GM13977 (cell line): ENCODE measurements at regions not wholly inside any gene's neighbourhood (a gene's known extent, or its start where the extent isn't known, plus 50 kb on each side); places are given as distances from the start of the nearest gene placed in this dataset.

Source experiments
- DNase-seq: peaks from one replicate; pipeline ENCODE4 v3.0.0; 2012; ENCODE audit warnings: low spot score
- CTCF ChIP-seq: IDR thresholded peaks from 2 replicates; pipeline ENCODE4 v1.5.1; 2012; ENCODE audit warnings: mild to moderate bottlenecking, control low read depth; ENCODE audit not compliant: insufficient read depth; ENCODE audit errors: extremely low read depth, missing control alignments
- in situ Hi-C: fragments of 300-500 bp; cut with MboI; formaldehyde crosslinking; loops from one replicate; pipeline ENCODE4 v1.12.0; 2022; ENCODE audit warnings: low sequenced_read_pairs, low pct_unique_long_range_greater_than_20kb, mixed read lengths, inconsistent platforms; ENCODE audit not compliant: unreplicated experiment

DNA sequence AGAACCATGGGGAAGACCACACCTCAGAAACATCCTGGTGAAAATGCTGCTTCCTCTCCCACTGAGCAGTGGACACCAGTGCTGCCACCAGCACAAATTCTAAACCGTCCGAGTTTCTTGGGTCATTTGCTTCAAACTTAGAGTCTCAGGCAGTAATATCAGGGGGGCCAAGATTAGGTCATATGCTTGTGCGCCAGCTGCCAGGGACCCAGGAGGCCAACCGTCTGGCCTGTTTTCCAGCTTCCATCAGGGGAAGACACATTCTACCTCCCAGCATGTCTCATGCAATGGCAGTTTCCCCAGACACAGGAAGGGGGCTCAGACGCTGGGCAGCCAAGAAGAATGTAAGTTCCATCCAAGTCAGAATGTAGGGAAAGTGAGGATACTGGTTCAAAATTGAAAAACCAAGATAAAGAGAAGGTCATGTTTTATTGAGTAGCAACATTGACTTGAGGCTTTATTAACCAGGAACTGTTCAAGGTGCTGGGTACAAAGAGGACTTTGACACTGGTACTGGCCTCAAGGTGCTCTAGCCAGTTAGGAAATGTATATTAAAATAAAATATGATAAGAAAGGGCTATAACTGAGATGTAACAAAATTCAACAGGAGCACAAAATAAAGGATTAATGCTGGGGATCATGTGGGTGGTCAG lies 59.7 kb upstream of the EED start:
- no peak for DNase-seq
- in situ Hi-C loops: no loop called here
- TF ChIP-seq CTCF: no peak

- in situ Hi-C loops: no loop called here
Observed at GRCh38 chr11:86183694-86184093, 60.9 kb upstream of the EED start.

DNA sequence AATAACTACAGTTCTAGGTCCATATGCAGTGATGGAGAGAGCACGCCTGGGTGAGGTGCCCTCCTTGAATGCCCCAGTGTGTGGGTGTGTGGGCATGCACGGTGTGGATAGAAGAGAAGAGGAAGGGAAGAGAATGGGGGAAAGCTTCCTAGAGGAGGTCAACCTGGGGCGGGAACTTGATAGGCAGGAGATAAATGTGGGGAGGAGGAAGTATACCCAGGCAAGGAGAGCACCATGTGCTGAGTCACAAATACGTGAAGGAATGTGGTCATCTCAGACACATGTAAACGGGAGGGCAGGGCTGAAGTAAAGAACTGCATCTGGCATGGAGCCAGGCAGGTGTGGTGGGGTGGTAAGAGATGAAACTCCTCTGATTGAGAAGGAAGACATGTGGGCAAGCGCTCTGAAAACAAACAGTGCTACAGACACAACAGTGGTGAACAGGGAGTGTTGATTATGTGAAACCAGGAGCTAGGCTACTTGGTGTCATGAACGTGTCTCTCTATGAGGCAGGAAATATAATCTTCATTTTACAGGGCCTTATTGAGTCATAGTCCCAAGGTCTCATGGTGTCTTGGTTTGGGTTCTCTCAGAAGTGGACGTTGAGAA lies 61.5 kb upstream of the EED start:
- TF ChIP-seq CTCF: no peak
- in situ Hi-C loops: no loop called here
- peak; percentile 22 for DNase-seq

More at GRCh38 chr11:86183694-86184093, 60.9 kb upstream of the EED start:
- no peak for TF ChIP-seq CTCF
- DNase-seq: no peak

- in situ Hi-C loops: no loop called here
- DNase-seq: no peak
- no peak for TF ChIP-seq CTCF
Observed at GRCh38 chr11:86181379-86181778, 63.2 kb upstream of the EED start.

DNA sequence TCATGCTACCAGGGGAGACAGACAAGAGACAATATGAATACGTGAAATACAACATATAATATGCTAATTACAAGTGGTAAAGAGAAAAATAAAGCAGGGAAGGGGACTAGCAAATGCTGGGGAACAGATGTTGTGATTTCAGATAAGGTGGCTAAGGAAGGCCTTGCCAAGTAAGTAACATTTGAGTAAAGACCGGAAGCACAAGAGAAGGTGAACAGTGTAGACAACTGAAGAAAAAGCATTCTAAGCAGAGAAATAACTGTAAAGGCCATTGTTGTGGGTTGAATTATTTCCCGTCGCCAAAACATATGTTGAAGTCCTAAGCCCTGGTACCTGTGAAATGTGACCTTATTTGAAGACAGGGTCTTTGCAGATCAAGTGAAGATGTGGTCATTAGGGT lies 63.7 kb upstream of the EED start:
- no peak for DNase-seq
- in situ Hi-C loops: no loop called here
- TF ChIP-seq CTCF: no peak

DNA sequence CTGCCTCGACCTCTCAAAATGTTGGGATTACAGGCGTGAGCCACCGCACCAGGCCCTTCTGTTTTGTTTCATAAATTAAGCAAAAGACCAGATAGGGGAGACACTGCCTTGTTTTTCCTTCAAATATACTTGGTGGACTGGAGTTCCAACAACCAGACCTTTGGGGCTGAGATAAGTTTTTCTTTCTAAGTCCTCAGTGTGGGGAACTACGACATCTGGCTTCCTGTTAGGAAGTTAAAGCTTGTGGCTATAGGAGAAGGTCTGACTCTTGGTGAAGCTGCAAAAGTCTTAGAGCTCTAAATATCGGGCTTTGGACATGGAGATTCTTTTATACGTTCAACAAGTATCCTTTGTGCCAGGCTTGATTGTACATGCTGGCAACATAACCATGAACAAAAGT lies 64.1 kb upstream of the EED start:
- TF ChIP-seq CTCF: no peak
- no peak for DNase-seq
- in situ Hi-C loops: no loop called here

- no peak for TF ChIP-seq CTCF
- no peak for DNase-seq
- in situ Hi-C loops: no loop called here
Observed at GRCh38 chr11:86179646-86180064, 64.9 kb upstream of the EED start.
